ENCODE measurements at regions not wholly inside any gene's neighbourhood (a gene's known extent, or its start where the extent isn't known, plus 50 kb on each side); places are given as distances from the start of the nearest gene placed in this dataset.
A peak's percentile ranks its signal among the peaks of the same experiment; 100 is the strongest.

GRCh38 chr10:105763611-105764010, 1122.5 kb downstream of the SORCS3 start:
- Histone ChIP-seq H3K79me2 (ENCODE audit: insufficient read depth, low read length) (no peaks in the 10 kb centered on the region), H3K9me3 (ENCODE audit: low read depth, low read length) (peaks cover 2% of the 10 kb centered on the region), H3K36me3 (ENCODE audit: insufficient read depth, low read length) (no peaks in the 10 kb centered on the region), H3K4me3 (ENCODE audit: insufficient read depth, low read length) (no peak overlapping the region), H3K27me3 (ENCODE audit: insufficient read depth, low read length) (no peaks in the 10 kb centered on the region), H3K4me2 (ENCODE audit: insufficient read depth, low read length) (no peak overlapping the region), H2AFZ (ENCODE audit: low read length) (no peak overlapping the region), H3K27ac (ENCODE audit: low read depth, low read length) (no peak overlapping the region), H4K20me1 (ENCODE audit: insufficient read depth, low read length) (no peaks in the 10 kb centered on the region), H3K4me1 (ENCODE audit: insufficient read depth, low read length) (no peaks in the 10 kb centered on the region)
- DNase-seq (ENCODE audit: insufficient read length, low spot score, missing footprints): no peak
- no peak for TF ChIP-seq CTCF (IDR thresholded peaks at IDR 0.05; ENCODE audit: extremely low read depth, low read depth, low read length)

- TF ChIP-seq CTCF (IDR thresholded peaks at IDR 0.05; ENCODE audit: extremely low read depth, low read depth, low read length): no peak
- no peaks in the 10 kb centered on the region for H4K20me1 ChIP-seq (ENCODE audit: insufficient read depth, low read length)
- no peak overlapping the region for H3K27ac ChIP-seq (ENCODE audit: low read depth, low read length)
Measured at GRCh38 chr10:105761576-105762260, 1120.6 kb downstream of the SORCS3 start.

GRCh38 chr10:105759669-105760068, 1118.6 kb downstream of the SORCS3 start:
- Histone ChIP-seq H3K27me3 (ENCODE audit: insufficient read depth, low read length) (no peaks in the 10 kb centered on the region), H3K4me1 (ENCODE audit: insufficient read depth, low read length) (no peaks in the 10 kb centered on the region), H3K4me2 (ENCODE audit: insufficient read depth, low read length) (no peak overlapping the region), H4K20me1 (ENCODE audit: insufficient read depth, low read length) (no peaks in the 10 kb centered on the region), H3K9me3 (ENCODE audit: low read depth, low read length) (peaks cover 2% of the 10 kb centered on the region), H2AFZ (ENCODE audit: low read length) (no peak overlapping the region), H3K36me3 (ENCODE audit: insufficient read depth, low read length) (no peaks in the 10 kb centered on the region), H3K27ac (ENCODE audit: low read depth, low read length) (no peak overlapping the region), H3K4me3 (ENCODE audit: insufficient read depth, low read length) (no peak overlapping the region), H3K79me2 (ENCODE audit: insufficient read depth, low read length) (no peaks in the 10 kb centered on the region)
- no peak for DNase-seq (ENCODE audit: insufficient read length, low spot score, missing footprints)
- TF ChIP-seq CTCF (IDR thresholded peaks at IDR 0.05; ENCODE audit: extremely low read depth, low read depth, low read length): no peak

More at GRCh38 chr10:105761576-105762260, 1120.6 kb downstream of the SORCS3 start:
- peaks cover 2% of the 10 kb centered on the region for H3K9me3 ChIP-seq (ENCODE audit: low read depth, low read length)
- no peaks in the 10 kb centered on the region for H3K79me2 ChIP-seq (ENCODE audit: insufficient read depth, low read length)
- no peaks in the 10 kb centered on the region for H3K4me1 ChIP-seq (ENCODE audit: insufficient read depth, low read length)
- no peaks in the 10 kb centered on the region for H3K36me3 ChIP-seq (ENCODE audit: insufficient read depth, low read length)
- no peaks in the 10 kb centered on the region for H3K27me3 ChIP-seq (ENCODE audit: insufficient read depth, low read length)
- no peak overlapping the region for H3K4me3 ChIP-seq (ENCODE audit: insufficient read depth, low read length)
- no peak overlapping the region for H2AFZ ChIP-seq (ENCODE audit: low read length)
- peak; percentile 56 for DNase-seq (ENCODE audit: insufficient read length, low spot score, missing footprints)
- no peak overlapping the region for H3K4me2 ChIP-seq (ENCODE audit: insufficient read depth, low read length)

- H3K4me1 ChIP-seq (ENCODE audit: insufficient read depth, low read length): no peaks in the 10 kb centered on the region
- H2AFZ ChIP-seq (ENCODE audit: low read length): no peak overlapping the region
- H3K27me3 ChIP-seq (ENCODE audit: insufficient read depth, low read length): no peaks in the 10 kb centered on the region
- no peaks in the 10 kb centered on the region for H3K36me3 ChIP-seq (ENCODE audit: insufficient read depth, low read length)
- TF ChIP-seq CTCF (IDR thresholded peaks at IDR 0.05; ENCODE audit: extremely low read depth, low read depth, low read length): no peak
- DNase-seq (ENCODE audit: insufficient read length, low spot score, missing footprints): no peak
- no peaks in the 10 kb centered on the region for H3K79me2 ChIP-seq (ENCODE audit: insufficient read depth, low read length)
- no peak overlapping the region for H3K4me3 ChIP-seq (ENCODE audit: insufficient read depth, low read length)
- no peak overlapping the region for H3K27ac ChIP-seq (ENCODE audit: low read depth, low read length)
- H4K20me1 ChIP-seq (ENCODE audit: insufficient read depth, low read length): no peaks in the 10 kb centered on the region
- H3K9me3 ChIP-seq (ENCODE audit: low read depth, low read length): peaks cover 2% of the 10 kb centered on the region
- no peak overlapping the region for H3K4me2 ChIP-seq (ENCODE audit: insufficient read depth, low read length)
Measured at GRCh38 chr10:105758209-105758998, 1117.3 kb downstream of the SORCS3 start.
